ENCODE measurements at regions not wholly inside any gene's neighbourhood (a gene's known extent, or its start where the extent isn't known, plus 50 kb on each side); places are given as distances from the start of the nearest gene placed in this dataset.

- TF ChIP-seq CTCF (conservative IDR thresholded peaks at IDR 0.05) (no peak), ZFX (IDR thresholded peaks at IDR 0.05) (no peak)
Measured at GRCh38 chr2:60706021-60706420, 50.0 kb upstream of the PAPOLG start.
